HG03025 (cell line): ENCODE measurements at regions not wholly inside any gene's neighbourhood (a gene's known extent, or its start where the extent isn't known, plus 50 kb on each side); places are given as distances from the start of the nearest gene placed in this dataset.
"Not testable (repeated sequence)": the region's sequence is repeated elsewhere in the genome, so short reads cannot be mapped to it uniquely, and the experiment has no call there.

Experiments
- ATAC-seq: cut with Tn5 transposase; IDR thresholded peaks from one replicate; pipeline ENCODE4 v1.9.1; 2021; ENCODE audit warnings: mild to moderate bottlenecking, moderate library complexity; ENCODE audit not compliant: unreplicated experiment, low FRiP score

DNA sequence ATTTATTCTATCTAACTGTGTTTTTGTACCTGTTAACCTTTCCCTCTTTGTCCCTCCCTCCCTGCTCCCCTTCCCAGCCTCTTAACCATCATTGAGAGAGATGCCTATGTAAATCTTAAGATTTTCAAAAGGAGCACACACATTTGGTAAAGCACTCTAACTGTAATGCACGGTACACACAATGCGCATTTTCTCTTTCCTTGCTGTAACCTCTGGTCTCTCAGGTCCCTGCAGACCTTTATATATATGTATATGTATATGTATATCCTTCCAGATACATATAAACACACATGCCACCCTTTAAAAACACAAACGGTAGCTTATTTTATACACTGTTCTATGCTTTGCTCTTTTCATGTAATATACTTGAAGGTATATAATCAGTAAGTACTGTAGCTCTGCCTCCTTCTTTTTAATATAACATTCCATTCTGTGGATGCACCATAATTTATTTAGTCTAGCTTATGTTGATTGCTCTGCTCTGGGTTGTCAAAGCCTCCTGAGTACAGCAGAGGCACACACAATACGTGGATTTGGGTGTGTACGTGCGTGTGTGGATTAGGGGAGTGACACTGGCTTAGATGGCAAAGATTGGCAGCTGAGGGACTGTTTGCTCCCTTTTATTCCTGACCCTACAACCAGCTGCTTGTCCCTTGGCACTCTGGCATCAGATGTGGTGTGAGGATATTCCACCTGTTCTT is 118.4 kb upstream of the PTPN20 start:
- ATAC-seq, result not testable (repeated sequence)

DNA sequence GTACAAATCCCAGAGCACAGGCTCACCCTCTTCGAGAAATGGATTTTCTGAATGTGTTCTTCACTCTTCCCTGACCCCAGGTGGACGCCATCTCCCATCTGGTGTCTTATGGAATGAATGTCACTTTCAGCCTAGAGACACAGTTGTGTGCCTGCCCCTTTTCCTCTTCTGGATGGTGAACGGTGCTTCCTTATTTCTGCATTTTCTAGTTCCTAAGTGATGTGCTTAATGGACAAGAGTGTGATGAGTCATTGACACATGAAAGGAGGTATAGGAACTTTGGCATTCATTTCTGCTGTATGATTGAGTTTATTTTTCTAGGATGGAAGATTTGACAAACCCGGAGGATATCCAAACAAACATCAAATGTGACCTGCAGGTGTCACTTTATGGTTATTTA is 114.9 kb upstream of the PTPN20 start:
- ATAC-seq, result not testable (repeated sequence)

GRCh38 chr10:46802010-46802409 is 109.2 kb upstream of the PTPN20 start:
- ATAC-seq, result not testable (repeated sequence)

DNA sequence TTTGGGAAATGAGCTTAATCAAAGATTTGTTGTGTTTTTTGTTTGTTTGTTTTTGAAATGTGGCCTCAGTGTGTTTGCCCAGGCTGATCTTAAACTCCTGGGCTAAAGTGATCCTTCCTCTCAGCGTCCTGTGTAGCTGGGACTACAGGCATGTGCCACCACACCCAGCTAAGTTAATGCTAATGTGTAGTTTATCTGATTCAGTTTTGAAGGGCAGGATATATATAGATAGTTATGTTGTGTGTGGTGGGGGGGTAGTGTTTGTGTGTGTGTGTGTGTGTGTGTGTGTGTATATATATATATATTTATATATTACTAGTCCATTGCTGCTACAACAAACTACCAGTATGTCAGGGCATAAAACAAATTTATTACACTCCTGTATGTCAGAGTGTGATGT is 108.1 kb upstream of the PTPN20 start:
- not testable (repeated sequence) for ATAC-seq

DNA sequence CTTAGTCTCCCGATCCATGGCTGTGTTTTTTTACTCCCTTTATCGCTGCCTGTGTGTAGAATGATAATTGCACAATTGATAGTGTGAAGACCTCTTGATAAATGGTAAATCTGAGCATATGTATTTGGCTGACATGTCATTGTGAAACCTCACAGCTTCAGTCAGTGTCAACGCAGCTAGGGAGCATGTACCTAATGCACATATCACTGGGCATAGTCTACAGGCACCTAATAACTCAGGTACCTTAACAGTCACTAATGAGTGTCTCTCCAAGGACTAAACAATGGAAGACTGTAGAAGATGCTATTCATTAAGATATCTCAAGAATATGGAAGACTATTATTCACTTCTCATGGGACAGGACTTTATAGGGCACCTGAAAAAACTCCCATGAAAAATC is 101.0 kb upstream of the PTPN20 start:
- not testable (repeated sequence) for ATAC-seq

- not testable (repeated sequence) for ATAC-seq
Measured at GRCh38 chr10:46816126-46816525, 95.1 kb upstream of the PTPN20 start.

GRCh38 chr10:46840393-46841050 is 70.7 kb upstream of the PTPN20 start:
- ATAC-seq, result not testable (repeated sequence)

GRCh38 chr10:46841051-46841593 is 70.1 kb upstream of the PTPN20 start:
- ATAC-seq, result not testable (repeated sequence)

DNA sequence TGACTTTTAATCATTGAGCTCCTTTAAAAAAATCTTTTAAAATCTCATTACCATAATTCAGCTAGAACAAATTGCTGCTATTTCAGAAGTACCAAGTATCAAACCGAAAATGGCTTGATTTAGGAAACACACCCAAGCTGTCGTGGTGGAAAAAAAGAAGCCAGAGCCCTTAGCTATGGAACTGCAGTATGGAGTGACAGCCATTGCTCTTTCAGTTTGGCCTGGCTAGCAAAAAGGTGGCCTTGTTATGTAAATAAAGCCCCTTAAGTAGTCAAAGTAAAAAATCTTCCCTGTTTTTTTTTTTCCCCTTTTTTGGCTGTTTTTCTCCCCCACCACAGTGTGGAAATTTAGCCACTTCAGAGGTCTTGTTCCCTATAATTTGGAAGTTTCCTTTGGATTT is 66.0 kb upstream of the PTPN20 start:
- ATAC-seq, result not testable (repeated sequence)

GRCh38 chr10:46845640-46846039 is 65.6 kb upstream of the PTPN20 start:
- ATAC-seq, result not testable (repeated sequence)

GRCh38 chr10:46860753-46861152 is 50.5 kb upstream of the PTPN20 start:
- not testable (repeated sequence) for ATAC-seq
